ENCODE measurements at regions not wholly inside any gene's neighbourhood (a gene's known extent, or its start where the extent isn't known, plus 50 kb on each side); places are given as distances from the start of the nearest gene placed in this dataset.
"Not testable (repeated sequence)": the region's sequence is repeated elsewhere in the genome, so short reads cannot be mapped to it uniquely, and the experiment has no call there.

DNA sequence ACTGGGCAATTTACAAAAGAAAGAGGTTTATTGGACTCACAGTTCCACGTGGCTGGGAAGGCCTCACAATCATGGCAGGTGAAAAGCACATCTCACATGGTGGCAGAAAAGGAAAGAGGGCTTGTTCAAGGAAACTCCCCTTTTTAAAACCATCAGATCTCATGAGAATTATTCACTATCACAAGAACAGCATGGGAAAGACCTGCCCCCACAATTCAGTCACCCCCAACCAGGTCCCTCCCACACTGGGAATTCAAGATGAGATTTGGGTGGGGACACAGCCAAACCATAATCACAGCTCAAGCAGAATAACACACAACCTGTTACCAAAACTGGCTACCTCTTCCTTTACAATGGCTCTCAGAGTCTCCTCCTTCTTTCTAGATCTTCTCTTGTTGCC is 85.5 kb downstream of the VCPKMT start:
- TF ChIP-seq CTCF (IDR thresholded peaks at IDR 0.05 in 8 of 11, conservative IDR thresholded peaks at IDR 0.05 in 3 of 11); POLR2AphosphoS5 (IDR thresholded peaks at IDR 0.05); POLR2A (IDR thresholded peaks at IDR 0.05): not testable (repeated sequence)
